Esophagus muscularis mucosa (tissue), 4 donors: ENCODE measurements at regions not wholly inside any gene's neighbourhood (a gene's known extent, or its start where the extent isn't known, plus 50 kb on each side); places are given as distances from the start of the nearest gene placed in this dataset.
A peak's percentile ranks its signal among the peaks of the same experiment; 100 is the strongest.

Experiments
- DNase-seq: peaks from one replicate; pipeline ENCODE4 v3.0.0-alpha.2; 2017; ENCODE audit errors: extremely low spot score
- H3K27ac ChIP-seq, 4 donors: fragments of 200-600 bp; sonication (generic); replicated peaks in 1 of 4; 1 replicate in 3 of 4; 2 replicates in 1 of 4; pipeline ENCODE4 v1.5.1; 2016 to 2019; ENCODE audit warnings: mild to moderate bottlenecking in 1 of 4
- H3K27me3 ChIP-seq, 4 donors: fragments of 200-600 bp; sonication (generic); one replicate each; pipeline versions ENCODE4 v1.5.1 to v1.6.0; 2016 to 2019
- H3K36me3 ChIP-seq, 4 donors: fragments of 200-600 bp; sonication (generic); one replicate each; pipeline ENCODE4 v1.5.1; 2016 to 2019
- H3K4me1 ChIP-seq, 4 donors: fragments of 200-600 bp; sonication (generic); one replicate each; pipeline ENCODE4 v1.5.1; 2016 to 2019
- H3K4me3 ChIP-seq, 4 donors: fragments of 200-600 bp; sonication (generic); 1 replicate in 2 of 4; 2 replicates in 2 of 4; pipeline ENCODE4 v1.5.1; 2016 to 2019; ENCODE audit warnings: mild to moderate bottlenecking in 4 of 4, moderate library complexity in 1 of 4
- H3K9me3 ChIP-seq, 4 donors: fragments of 200-600 bp; sonication (generic); 1 replicate in 3 of 4; 2 replicates in 1 of 4; pipeline ENCODE4 v1.5.1; 2016 to 2019
- EP300 ChIP-seq: sonication (generic); formaldehyde crosslinking; IDR thresholded peaks from one replicate; pipeline ENCODE4 v1.6.1; 2017; ENCODE audit warnings: antibody characterized with exemption
- POLR2A ChIP-seq: fragments of 450-650 bp; IDR thresholded peaks from one replicate; pipeline ENCODE4 v1.6.1; 2017; ENCODE audit warnings: antibody characterized with exemption, moderate library complexity, mild to moderate bottlenecking, low read depth
- POLR2AphosphoS5 ChIP-seq, 2 donors: sonication (generic); formaldehyde crosslinking; IDR thresholded peaks; one replicate each; pipeline ENCODE4 v1.6.1; 2017; ENCODE audit warnings: antibody characterized with exemption in 2 of 2
- WGBS: methylation state at CpG from one replicate; pipeline ENCODE4 v1.1.5; 2018; 5-methylcytosine and 5-hydroxymethylcytosine counted together
- intact Hi-C: fragments of 100-400 bp; cut with DNase I; formaldehyde crosslinking; loops from one replicate; pipeline ENCODE4 v1.15.1; 2023
- TF ChIP-seq, protein P1 (sequence below), 3 experiments: fragments of 200-600 bp in 2 of 3; fragments of 450-650 bp in 1 of 3; sonication (generic) in 2 of 3; IDR thresholded peaks; one replicate each; pipeline ENCODE4 v1.5.1; 2017 to 2019; ENCODE audit warnings: antibody characterized with exemption in 3 of 3, mild to moderate bottlenecking in 2 of 3, moderate library complexity in 1 of 3

GRCh38 chr15:39486621-39487457 lies 94.0 kb upstream of the THBS1 start:
- H3K27ac ChIP-seq: peak overlapping the region; percentile 71 to 86 (median 75)
- TF ChIP-seq, protein P1, sequence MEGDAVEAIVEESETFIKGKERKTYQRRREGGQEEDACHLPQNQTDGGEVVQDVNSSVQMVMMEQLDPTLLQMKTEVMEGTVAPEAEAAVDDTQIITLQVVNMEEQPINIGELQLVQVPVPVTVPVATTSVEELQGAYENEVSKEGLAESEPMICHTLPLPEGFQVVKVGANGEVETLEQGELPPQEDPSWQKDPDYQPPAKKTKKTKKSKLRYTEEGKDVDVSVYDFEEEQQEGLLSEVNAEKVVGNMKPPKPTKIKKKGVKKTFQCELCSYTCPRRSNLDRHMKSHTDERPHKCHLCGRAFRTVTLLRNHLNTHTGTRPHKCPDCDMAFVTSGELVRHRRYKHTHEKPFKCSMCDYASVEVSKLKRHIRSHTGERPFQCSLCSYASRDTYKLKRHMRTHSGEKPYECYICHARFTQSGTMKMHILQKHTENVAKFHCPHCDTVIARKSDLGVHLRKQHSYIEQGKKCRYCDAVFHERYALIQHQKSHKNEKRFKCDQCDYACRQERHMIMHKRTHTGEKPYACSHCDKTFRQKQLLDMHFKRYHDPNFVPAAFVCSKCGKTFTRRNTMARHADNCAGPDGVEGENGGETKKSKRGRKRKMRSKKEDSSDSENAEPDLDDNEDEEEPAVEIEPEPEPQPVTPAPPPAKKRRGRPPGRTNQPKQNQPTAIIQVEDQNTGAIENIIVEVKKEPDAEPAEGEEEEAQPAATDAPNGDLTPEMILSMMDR (IDR thresholded peaks at IDR 0.05): no peak
- peak in 1 of 2 donors; percentile 22 for TF ChIP-seq POLR2AphosphoS5 (IDR thresholded peaks at IDR 0.05)
- H3K4me1 ChIP-seq: peaks cover 22 to 55% (median 54%) of the 10 kb centered on the region in 4 donors
- no peak overlapping the region for H3K4me3 ChIP-seq
- DNase-seq: peak; percentile 87
- no peaks in the 10 kb centered on the region for H3K36me3 ChIP-seq
- intact Hi-C loops: no loop called here
- no peaks in the 10 kb centered on the region for H3K27me3 ChIP-seq
- no peaks in the 10 kb centered on the region for H3K9me3 ChIP-seq
- 61% methylated on average over 4 of the region's 4 CpGs for WGBS

GRCh38 chr15:39487458-39487735 lies 93.5 kb upstream of the THBS1 start:
- no peaks in the 10 kb centered on the region for H3K36me3 ChIP-seq
- H3K27me3 ChIP-seq: no peaks in the 10 kb centered on the region
- no peak for DNase-seq
- intact Hi-C loops: no loop called here
- H3K27ac ChIP-seq: peak overlapping the region; percentile 71 to 86 (median 75)
- peaks cover 22 to 60% (median 59%) of the 10 kb centered on the region in 4 donors for H3K4me1 ChIP-seq
- TF ChIP-seq EP300: no peak
- no peak overlapping the region for H3K4me3 ChIP-seq
- H3K9me3 ChIP-seq: no peaks in the 10 kb centered on the region

GRCh38 chr15:39488516-39488915 lies 92.4 kb upstream of the THBS1 start:
- DNase-seq: peak; percentile 92
- Histone ChIP-seq H3K36me3 (no peaks in the 10 kb centered on the region), H3K4me1 (peaks cover 22 to 64% (median 62%) of the 10 kb centered on the region in 4 donors), H3K4me3 (no peak overlapping the region), H3K27me3 (no peaks in the 10 kb centered on the region), H3K9me3 (no peaks in the 10 kb centered on the region), H3K27ac (peak overlapping the region; percentile 71 to 86 (median 75))
- WGBS: 14% methylated on average over 1 of the region's 1 CpG
- peak in 1 of 2 donors; percentile 63 for TF ChIP-seq POLR2AphosphoS5 (IDR thresholded peaks at IDR 0.05)
- no peak for TF ChIP-seq EP300
- no peak for TF ChIP-seq POLR2A
- intact Hi-C loops: no loop called here

DNA sequence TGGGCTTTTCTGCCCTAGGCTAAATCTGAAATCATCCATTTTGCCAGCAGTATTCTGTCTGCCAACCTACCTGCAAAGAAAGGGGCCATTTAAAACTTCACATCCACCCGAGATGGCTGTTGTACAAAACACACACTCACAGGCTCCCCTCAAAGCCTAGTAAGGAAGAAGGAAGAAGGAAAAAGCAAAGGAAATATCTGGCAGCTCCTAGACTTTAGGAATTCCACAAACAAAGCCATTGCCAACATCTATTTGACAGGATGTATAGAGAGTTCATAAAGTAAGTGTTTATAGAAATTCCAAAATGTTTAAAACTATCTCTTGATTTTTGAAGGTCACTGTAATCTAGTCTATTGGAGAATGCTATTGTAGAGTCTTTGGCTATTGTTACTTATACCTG lies 91.9 kb upstream of the THBS1 start:
- peak overlapping the region; percentile 71 to 86 (median 75) for H3K27ac ChIP-seq
- H3K27me3 ChIP-seq: no peaks in the 10 kb centered on the region
- peaks cover 22 to 64% (median 62%) of the 10 kb centered on the region in 4 donors for H3K4me1 ChIP-seq
- H3K4me3 ChIP-seq: no peak overlapping the region
- H3K9me3 ChIP-seq: no peaks in the 10 kb centered on the region
- TF ChIP-seq POLR2AphosphoS5 (IDR thresholded peaks at IDR 0.05): no peak
- no peak for TF ChIP-seq POLR2A
- no peaks in the 10 kb centered on the region for H3K36me3 ChIP-seq
- 26% methylated on average over 1 of the region's 1 CpG for WGBS
- peak; percentile 21 for DNase-seq
- intact Hi-C loops: no loop called here

DNA sequence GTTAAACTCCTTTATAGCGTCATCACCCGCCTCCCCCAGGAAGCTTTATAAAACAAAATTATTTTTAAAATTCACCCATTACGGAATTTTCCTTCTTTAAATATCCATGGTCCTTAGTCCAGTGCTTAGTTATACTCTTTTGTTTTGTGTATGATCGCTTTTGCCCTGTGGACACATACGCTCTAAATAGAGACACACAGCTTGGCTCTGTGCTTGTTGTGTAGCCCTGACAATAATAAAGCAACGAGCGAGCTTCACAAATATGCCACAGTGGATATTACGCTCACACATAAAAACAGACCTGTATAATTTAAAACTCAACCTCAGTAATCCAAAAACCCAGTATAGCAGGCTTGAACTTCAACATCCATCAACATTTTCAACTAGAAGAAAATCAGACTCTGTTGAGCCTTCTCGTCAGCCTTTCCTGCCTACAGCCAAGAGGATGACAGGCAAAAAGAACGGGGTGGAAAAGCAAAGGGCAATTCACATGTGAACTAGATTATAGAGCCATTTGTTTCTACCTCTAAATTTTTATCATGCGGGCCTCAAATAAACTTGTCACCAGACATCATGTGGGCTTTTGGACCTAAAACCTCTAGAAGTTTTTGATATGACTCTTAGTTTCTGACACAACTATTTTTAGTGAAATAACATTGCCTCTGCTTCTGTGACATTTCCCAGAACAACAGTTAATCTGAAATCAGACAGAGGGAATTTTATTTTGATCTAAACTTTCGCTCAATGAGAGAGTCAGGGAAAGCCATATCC lies 89.6 kb upstream of the THBS1 start:
- 63% methylated on average over 12 of the region's 12 CpGs for WGBS
- Histone ChIP-seq H3K4me3 (no peak overlapping the region), H3K4me1 (peaks cover 29 to 71% (median 65%) of the 10 kb centered on the region in 4 donors), H3K27ac (peak overlapping the region; percentile 67 to 86 (median 75)), H3K27me3 (no peaks in the 10 kb centered on the region), H3K9me3 (no peaks in the 10 kb centered on the region), H3K36me3 (no peaks in the 10 kb centered on the region)
- no peak for DNase-seq
- intact Hi-C loops: no loop called here
- TF ChIP-seq POLR2AphosphoS5 (IDR thresholded peaks at IDR 0.05) (no peak), POLR2A (no peak), EP300 (no peak)
- TF ChIP-seq, protein P1 (IDR thresholded peaks at IDR 0.05): no peak

DNA sequence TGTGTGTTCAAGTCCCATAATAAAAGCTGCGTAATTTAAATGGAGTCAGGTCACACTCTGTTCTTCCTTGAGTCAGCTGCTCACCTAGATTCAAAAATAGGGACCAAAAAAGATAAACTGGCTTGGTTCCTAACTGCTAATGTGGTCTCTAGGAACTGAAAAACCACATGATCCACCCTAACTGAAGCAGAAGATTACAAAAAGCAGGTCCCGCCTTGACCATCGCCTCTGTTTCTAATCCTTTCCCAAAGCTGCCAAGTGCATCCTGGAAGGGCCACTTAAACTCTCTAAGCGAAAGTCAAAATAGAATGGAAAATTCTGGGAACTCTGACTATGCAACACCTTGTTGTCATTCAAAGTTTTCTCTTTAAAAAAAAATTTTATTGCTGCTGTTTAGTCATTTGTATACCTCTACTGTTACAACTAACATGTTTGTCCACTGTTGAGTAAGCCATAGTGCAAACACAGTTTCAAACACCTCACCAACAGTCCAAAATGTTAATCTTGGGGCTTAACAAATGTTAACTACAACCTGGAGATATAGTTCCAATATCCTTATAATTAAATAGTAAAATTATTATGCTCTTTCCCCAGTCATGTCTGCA lies 88.9 kb upstream of the THBS1 start:
- TF ChIP-seq POLR2AphosphoS5 (IDR thresholded peaks at IDR 0.05): peak; percentile 26 to 47
- no peak for TF ChIP-seq POLR2A
- peak; percentile 52 for TF ChIP-seq EP300
- H3K27me3 ChIP-seq: no peaks in the 10 kb centered on the region
- DNase-seq: no peak
- peaks cover 31 to 71% (median 65%) of the 10 kb centered on the region in 4 donors for H3K4me1 ChIP-seq
- no peak overlapping the region for H3K4me3 ChIP-seq
- WGBS: 44% methylated on average over 4 of the region's 4 CpGs
- intact Hi-C loops: no loop called here
- H3K9me3 ChIP-seq: no peaks in the 10 kb centered on the region
- peak overlapping the region; percentile 67 to 86 (median 75) for H3K27ac ChIP-seq
- no peaks in the 10 kb centered on the region for H3K36me3 ChIP-seq
